SK-N-SH treated with all-trans-retinoic acid at 6 μM for 48 hours (cell line): ENCODE measurements at regions not wholly inside any gene's neighbourhood (a gene's known extent, or its start where the extent isn't known, plus 50 kb on each side); places are given as distances from the start of the nearest gene placed in this dataset.

Experiments used
- ATAC-seq: fragments of 200-7000 bp; cut with Tn5 transposase; 3 replicates; pipeline ENCODE4 v1.9.1; 2020; ENCODE audit warnings: mild to moderate bottlenecking, moderate library complexity
- BACH2 ChIP-seq: fragments of 250-450 bp; sonication (Bioruptor Pico); IDR thresholded peaks from 2 replicates; pipeline ENCODE4 v1.9.0; 2021; ENCODE audit warnings: mild to moderate bottlenecking, borderline replicate concordance
- CSDC2 ChIP-seq: fragments of 250-450 bp; sonication (Bioruptor Pico); IDR thresholded peaks from 2 replicates; pipeline ENCODE4 v1.5.0; 2020; ENCODE audit warnings: mild to moderate bottlenecking, moderate library complexity
- ESRRG ChIP-seq: fragments of 250-450 bp; sonication (Bioruptor Pico); IDR thresholded peaks from 2 replicates; pipeline ENCODE4 v1.6.1; 2021; ENCODE audit warnings: mild to moderate bottlenecking
- GLIS3 ChIP-seq: fragments of 250-450 bp; sonication (Bioruptor Pico); IDR thresholded peaks from 2 replicates; pipeline ENCODE4 v1.5.0; 2020; ENCODE audit warnings: mild to moderate bottlenecking, moderate library complexity
- ISL1 ChIP-seq: fragments of 250-450 bp; sonication (Bioruptor Pico); IDR thresholded peaks from 2 replicates; pipeline ENCODE4 v2.1.2; 2022; ENCODE audit warnings: mild to moderate bottlenecking, moderate library complexity
- OSR1 ChIP-seq: fragments of 250-450 bp; sonication (Bioruptor Pico); IDR thresholded peaks from 2 replicates; pipeline ENCODE4 v1.8.0; 2022; ENCODE audit warnings: moderate library complexity, mild to moderate bottlenecking, inconsistent platforms
- PPARA ChIP-seq: fragments of 250-450 bp; sonication (Bioruptor Pico); IDR thresholded peaks from 2 replicates; pipeline ENCODE4 v1.5.0; 2020; ENCODE audit warnings: mild to moderate bottlenecking, borderline replicate concordance
- RARB ChIP-seq: fragments of 250-450 bp; sonication (Bioruptor Pico); IDR thresholded peaks from 2 replicates; pipeline ENCODE4 v1.8.0; 2021; ENCODE audit warnings: mild to moderate bottlenecking, moderate library complexity
- SNAI2 ChIP-seq: fragments of 250-450 bp; sonication (Bioruptor Pico); IDR thresholded peaks from 2 replicates; pipeline ENCODE4 v1.5.0; 2020; ENCODE audit warnings: mild to moderate bottlenecking, moderate library complexity
- TCF4 ChIP-seq: fragments of 250-450 bp; sonication (Bioruptor Pico); IDR thresholded peaks from 2 replicates; pipeline ENCODE4 v1.8.0; 2021; ENCODE audit warnings: mild to moderate bottlenecking, moderate library complexity, borderline replicate concordance
- TOX ChIP-seq: fragments of 250-450 bp; sonication (Bioruptor Pico); IDR thresholded peaks from 2 replicates; pipeline ENCODE4 v1.8.0; 2021; ENCODE audit warnings: mild to moderate bottlenecking, moderate library complexity, borderline replicate concordance
- ZFP3 ChIP-seq: fragments of 250-450 bp; sonication (Bioruptor Pico); IDR thresholded peaks from 2 replicates; pipeline ENCODE4 v1.5.0; 2020; ENCODE audit warnings: mild to moderate bottlenecking, moderate library complexity
- ZFP30 ChIP-seq: fragments of 450-650 bp; formaldehyde crosslinking; IDR thresholded peaks from 2 replicates; pipeline ENCODE4 v1.5.0; 2022; ENCODE audit warnings: mild to moderate bottlenecking, moderate library complexity
- ZNF565 ChIP-seq: fragments of 450-650 bp; formaldehyde crosslinking; conservative IDR thresholded peaks from 2 replicates; pipeline ENCODE4 v1.5.0; 2020; ENCODE audit warnings: low read depth, mild to moderate bottlenecking, moderate library complexity
- TF ChIP-seq, protein P1 (sequence below): fragments of 250-450 bp; sonication (Bioruptor Pico); IDR thresholded peaks from 2 replicates; pipeline ENCODE4 v1.5.0; 2020; ENCODE audit warnings: mild to moderate bottlenecking, moderate library complexity
- TF ChIP-seq, protein P2 (sequence below): fragments of 250-450 bp; sonication (Bioruptor Pico); IDR thresholded peaks from 2 replicates; pipeline ENCODE4 v1.5.1; 2020; ENCODE audit warnings: low read depth, mild to moderate bottlenecking, moderate library complexity
- TF ChIP-seq, protein P3 (sequence below): fragments of 250-450 bp; sonication (Bioruptor Pico); IDR thresholded peaks from 2 replicates; pipeline ENCODE4 v1.8.0; 2020; ENCODE audit warnings: mild to moderate bottlenecking, moderate library complexity, borderline replicate concordance
- TF ChIP-seq, protein P4 (sequence below): fragments of 250-450 bp; sonication (Bioruptor Pico); IDR thresholded peaks from 2 replicates; pipeline ENCODE4 v1.8.0; 2021; ENCODE audit warnings: low read depth, mild to moderate bottlenecking, moderate library complexity, borderline replicate concordance
- TF ChIP-seq, protein P5 (sequence below): fragments of 250-450 bp; sonication (Bioruptor Pico); IDR thresholded peaks from 2 replicates; pipeline ENCODE4 v1.5.1; 2021; ENCODE audit warnings: mild to moderate bottlenecking, moderate library complexity

DNA sequence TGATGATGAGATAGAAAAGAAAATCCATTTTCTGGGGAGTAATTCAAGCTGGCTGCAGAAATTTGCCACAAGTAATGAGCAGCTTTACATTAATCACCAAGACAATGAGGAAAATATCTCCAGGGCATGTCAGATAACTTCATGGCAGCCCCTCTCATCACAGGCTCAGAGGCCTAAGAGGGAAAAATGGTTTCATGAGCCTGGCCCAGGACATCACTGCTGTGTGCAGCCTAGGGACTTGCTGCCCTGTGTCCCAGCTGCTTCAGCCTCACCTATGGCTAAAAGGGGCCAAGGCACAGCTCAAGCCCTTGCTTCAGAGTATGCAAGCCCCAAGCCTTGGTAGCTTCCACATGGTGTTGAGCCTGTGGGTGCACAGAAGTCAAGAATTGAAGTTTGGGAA, 161.7 kb downstream of the OPA1 start:
- TF ChIP-seq, protein P1, sequence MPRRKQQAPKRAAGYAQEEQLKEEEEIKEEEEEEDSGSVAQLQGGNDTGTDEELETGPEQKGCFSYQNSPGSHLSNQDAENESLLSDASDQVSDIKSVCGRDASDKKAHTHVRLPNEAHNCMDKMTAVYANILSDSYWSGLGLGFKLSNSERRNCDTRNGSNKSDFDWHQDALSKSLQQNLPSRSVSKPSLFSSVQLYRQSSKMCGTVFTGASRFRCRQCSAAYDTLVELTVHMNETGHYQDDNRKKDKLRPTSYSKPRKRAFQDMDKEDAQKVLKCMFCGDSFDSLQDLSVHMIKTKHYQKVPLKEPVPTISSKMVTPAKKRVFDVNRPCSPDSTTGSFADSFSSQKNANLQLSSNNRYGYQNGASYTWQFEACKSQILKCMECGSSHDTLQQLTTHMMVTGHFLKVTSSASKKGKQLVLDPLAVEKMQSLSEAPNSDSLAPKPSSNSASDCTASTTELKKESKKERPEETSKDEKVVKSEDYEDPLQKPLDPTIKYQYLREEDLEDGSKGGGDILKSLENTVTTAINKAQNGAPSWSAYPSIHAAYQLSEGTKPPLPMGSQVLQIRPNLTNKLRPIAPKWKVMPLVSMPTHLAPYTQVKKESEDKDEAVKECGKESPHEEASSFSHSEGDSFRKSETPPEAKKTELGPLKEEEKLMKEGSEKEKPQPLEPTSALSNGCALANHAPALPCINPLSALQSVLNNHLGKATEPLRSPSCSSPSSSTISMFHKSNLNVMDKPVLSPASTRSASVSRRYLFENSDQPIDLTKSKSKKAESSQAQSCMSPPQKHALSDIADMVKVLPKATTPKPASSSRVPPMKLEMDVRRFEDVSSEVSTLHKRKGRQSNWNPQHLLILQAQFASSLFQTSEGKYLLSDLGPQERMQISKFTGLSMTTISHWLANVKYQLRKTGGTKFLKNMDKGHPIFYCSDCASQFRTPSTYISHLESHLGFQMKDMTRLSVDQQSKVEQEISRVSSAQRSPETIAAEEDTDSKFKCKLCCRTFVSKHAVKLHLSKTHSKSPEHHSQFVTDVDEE (CRISPR knock-in tag) = no peak
- TF ChIP-seq, protein P2, sequence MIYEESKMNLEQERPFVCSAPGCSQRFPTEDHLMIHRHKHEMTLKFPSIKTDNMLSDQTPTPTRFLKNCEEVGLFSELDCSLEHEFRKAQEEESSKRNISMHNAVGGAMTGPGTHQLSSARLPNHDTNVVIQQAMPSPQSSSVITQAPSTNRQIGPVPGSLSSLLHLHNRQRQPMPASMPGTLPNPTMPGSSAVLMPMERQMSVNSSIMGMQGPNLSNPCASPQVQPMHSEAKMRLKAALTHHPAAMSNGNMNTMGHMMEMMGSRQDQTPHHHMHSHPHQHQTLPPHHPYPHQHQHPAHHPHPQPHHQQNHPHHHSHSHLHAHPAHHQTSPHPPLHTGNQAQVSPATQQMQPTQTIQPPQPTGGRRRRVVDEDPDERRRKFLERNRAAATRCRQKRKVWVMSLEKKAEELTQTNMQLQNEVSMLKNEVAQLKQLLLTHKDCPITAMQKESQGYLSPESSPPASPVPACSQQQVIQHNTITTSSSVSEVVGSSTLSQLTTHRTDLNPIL (CRISPR knock-in tag) = no peak
- TF ChIP-seq, protein P3, sequence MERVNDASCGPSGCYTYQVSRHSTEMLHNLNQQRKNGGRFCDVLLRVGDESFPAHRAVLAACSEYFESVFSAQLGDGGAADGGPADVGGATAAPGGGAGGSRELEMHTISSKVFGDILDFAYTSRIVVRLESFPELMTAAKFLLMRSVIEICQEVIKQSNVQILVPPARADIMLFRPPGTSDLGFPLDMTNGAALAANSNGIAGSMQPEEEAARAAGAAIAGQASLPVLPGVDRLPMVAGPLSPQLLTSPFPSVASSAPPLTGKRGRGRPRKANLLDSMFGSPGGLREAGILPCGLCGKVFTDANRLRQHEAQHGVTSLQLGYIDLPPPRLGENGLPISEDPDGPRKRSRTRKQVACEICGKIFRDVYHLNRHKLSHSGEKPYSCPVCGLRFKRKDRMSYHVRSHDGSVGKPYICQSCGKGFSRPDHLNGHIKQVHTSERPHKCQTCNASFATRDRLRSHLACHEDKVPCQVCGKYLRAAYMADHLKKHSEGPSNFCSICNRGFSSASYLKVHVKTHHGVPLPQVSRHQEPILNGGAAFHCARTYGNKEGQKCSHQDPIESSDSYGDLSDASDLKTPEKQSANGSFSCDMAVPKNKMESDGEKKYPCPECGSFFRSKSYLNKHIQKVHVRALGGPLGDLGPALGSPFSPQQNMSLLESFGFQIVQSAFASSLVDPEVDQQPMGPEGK (CRISPR knock-in tag) = no peak
- TF ChIP-seq OSR1 (no peak), ZFP30 (CRISPR knock-in tag) (no peak), RARB (CRISPR knock-in tag) (no peak), GLIS3 (no peak), BACH2 (CRISPR knock-in tag) (no peak), ZNF565 (no peak), PPARA (CRISPR knock-in tag) (no peak), ISL1 (CRISPR knock-in tag) (no peak), CSDC2 (CRISPR knock-in tag) (no peak), TCF4 (no peak), TOX (CRISPR knock-in tag) (no peak), SNAI2 (CRISPR knock-in tag) (no peak), ZFP3 (no peak)
- TF ChIP-seq, protein P4, sequence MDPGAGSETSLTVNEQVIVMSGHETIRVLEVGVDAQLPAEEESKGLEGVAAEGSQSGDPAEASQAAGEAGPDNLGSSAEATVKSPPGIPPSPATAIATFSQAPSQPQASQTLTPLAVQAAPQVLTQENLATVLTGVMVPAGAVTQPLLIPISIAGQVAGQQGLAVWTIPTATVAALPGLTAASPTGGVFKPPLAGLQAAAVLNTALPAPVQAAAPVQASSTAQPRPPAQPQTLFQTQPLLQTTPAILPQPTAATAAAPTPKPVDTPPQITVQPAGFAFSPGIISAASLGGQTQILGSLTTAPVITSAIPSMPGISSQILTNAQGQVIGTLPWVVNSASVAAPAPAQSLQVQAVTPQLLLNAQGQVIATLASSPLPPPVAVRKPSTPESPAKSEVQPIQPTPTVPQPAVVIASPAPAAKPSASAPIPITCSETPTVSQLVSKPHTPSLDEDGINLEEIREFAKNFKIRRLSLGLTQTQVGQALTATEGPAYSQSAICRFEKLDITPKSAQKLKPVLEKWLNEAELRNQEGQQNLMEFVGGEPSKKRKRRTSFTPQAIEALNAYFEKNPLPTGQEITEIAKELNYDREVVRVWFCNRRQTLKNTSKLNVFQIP (CRISPR knock-in tag) = no peak

DNA sequence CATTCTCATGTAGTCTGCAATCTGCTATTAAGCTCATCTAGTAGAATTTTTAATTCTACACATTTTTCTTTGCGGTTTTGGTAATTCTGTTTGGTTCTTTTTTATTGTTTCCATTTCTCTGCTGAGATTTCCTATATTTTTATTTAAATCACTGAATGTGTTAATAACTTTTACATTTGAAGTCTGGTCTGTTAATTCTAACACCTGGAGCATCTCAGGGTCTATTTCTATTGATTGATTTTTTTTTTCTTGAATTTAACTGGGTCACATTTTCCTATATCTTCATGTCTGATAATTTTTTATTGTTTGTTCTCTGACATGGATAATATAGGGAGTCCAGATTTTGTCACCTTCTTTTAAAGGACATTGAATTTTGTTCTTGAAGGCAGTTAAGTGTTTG, 163.5 kb downstream of the OPA1 start:
- TF ChIP-seq OSR1 (no peak), CSDC2 (CRISPR knock-in tag) (no peak), ESRRG (CRISPR knock-in tag) (no peak), ISL1 (CRISPR knock-in tag) (no peak), ZFP30 (CRISPR knock-in tag) (no peak), SNAI2 (CRISPR knock-in tag) (no peak), ZFP3 (no peak)
- TF ChIP-seq, protein P3 (CRISPR knock-in tag) = no peak
- TF ChIP-seq, protein P5, sequence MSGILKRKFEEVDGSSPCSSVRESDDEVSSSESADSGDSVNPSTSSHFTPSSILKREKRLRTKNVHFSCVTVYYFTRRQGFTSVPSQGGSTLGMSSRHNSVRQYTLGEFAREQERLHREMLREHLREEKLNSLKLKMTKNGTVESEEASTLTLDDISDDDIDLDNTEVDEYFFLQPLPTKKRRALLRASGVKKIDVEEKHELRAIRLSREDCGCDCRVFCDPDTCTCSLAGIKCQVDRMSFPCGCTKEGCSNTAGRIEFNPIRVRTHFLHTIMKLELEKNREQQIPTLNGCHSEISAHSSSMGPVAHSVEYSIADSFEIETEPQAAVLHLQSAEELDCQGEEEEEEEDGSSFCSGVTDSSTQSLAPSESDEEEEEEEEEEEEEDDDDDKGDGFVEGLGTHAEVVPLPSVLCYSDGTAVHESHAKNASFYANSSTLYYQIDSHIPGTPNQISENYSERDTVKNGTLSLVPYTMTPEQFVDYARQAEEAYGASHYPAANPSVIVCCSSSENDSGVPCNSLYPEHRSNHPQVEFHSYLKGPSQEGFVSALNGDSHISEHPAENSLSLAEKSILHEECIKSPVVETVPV (CRISPR knock-in tag) = no peak
- no peak for ATAC-seq

More for the DNA sequence above, 161.7 kb downstream of the OPA1 start:
- no peak for ATAC-seq

DNA sequence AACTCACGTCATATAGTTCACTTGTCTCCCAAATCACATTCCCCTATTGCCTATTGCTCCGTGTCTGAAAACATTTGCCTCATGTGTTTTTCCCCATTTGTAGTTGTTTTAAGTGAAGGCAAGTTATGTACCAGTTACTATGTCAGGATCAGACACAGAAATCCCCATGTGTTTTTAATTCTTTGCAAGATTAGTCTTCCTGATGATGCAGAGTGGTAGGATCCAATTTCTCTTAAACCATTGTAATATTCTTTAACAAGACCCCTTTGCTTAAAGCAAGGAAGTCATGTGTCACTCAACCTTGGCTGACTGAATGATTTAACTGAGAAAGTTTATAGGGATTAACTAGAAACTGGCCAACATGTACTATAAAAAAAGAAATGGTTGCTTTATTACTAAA, 164.4 kb downstream of the OPA1 start:
- no peak for ATAC-seq
- no peak for TF ChIP-seq ISL1 (CRISPR knock-in tag)
- TF ChIP-seq, protein P5 (CRISPR knock-in tag) = no peak
- no peak for TF ChIP-seq ESRRG (CRISPR knock-in tag)
- no peak for TF ChIP-seq ZFP30 (CRISPR knock-in tag)
- TF ChIP-seq, protein P3 (CRISPR knock-in tag) = no peak
- no peak for TF ChIP-seq SNAI2 (CRISPR knock-in tag)
- no peak for TF ChIP-seq TCF4
- TF ChIP-seq TOX (CRISPR knock-in tag) = no peak
- no peak for TF ChIP-seq ZFP3
